AG20443 (cell line): ENCODE measurements at regions not wholly inside any gene's neighbourhood (a gene's known extent, or its start where the extent isn't known, plus 50 kb on each side); places are given as distances from the start of the nearest gene placed in this dataset.

Source experiments
- DNase-seq: peaks from one replicate; pipeline ENCODE4 v3.0.0; 2012; ENCODE audit warnings: low spot score, mixed read lengths

- no peak for DNase-seq
Observed at GRCh38 chr6:14735956-14736486, 509.8 kb upstream of the JARID2 start.

GRCh38 chr6:14736554-14736953 lies 509.3 kb upstream of the JARID2 start:
- DNase-seq, result no peak

DNA sequence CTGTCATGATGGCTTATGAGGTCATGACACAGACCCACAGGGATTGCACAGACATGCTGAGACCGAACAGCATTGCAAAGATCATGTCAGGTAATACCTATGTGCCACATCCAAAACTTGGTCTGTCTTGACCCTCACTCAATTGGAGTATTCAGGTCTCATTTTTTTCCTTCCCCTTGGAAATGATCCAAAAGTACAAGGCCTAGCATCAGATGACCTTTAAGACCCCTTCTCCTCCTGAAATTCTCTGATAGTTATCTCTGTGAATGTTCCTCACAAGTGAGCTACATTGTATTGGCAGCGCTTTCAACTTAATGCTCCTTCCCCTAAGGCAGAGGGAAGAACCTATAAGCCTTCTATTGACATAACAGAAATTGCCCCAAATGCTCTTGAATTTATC lies 507.4 kb upstream of the JARID2 start:
- DNase-seq, result no peak

DNA sequence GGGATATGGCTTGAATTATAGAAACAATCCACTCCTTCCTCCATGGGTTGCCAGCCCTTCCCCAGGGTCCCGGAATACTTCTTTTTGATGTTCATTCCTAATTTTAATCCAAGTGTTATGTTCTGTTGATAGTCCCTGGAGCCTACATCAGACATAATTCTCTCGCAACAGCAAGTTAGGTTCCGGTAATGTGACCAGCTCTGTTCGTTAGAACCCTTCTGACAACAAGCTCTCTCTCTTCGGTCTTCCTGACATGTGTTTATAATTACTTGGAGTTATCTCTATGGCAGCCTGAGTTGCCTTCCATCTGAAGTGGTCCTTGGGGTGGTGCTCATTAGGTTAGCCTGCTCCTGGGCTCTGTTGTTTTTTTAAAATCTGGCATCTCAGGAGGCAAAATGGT lies 506.9 kb upstream of the JARID2 start:
- DNase-seq, result no peak

DNA sequence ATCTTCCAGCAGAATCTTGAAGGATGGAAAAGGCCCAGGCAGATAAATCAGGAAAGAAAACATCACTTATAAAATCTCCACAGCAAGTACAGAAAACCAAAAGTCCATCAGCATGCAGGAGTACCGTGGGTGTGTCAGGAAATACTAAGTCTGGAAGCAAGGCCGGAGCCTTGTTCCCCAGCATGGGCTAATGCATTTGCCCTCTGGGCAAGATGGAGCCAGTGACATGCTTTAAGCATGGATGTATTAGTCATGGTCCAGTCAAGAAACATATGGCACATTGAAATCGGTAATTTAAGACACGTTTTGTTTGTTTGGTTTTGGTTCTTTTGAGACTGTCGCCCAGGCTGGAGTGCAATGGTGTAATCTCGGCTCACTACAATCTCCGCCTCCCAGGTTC lies 506.0 kb upstream of the JARID2 start:
- DNase-seq, result no peak

DNA sequence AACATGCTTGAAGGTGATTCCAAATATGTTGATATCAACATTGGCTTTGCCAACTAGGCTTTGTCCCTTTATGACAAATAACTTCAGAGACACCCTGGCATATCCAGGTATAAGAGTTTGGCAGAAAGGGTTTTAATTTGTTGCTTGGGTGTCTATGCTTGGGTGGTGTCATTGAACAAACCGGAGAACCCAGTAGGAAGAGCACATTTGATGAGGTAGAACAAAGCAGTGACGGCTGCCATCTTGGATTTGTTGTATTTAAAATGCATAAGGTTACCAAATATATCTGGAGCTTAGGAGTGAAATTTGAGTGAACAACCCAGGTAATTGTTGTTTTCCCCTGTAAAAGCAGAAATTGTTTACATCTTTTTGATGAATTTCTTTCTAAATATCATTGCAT lies 503.7 kb upstream of the JARID2 start:
- DNase-seq, result no peak

DNA sequence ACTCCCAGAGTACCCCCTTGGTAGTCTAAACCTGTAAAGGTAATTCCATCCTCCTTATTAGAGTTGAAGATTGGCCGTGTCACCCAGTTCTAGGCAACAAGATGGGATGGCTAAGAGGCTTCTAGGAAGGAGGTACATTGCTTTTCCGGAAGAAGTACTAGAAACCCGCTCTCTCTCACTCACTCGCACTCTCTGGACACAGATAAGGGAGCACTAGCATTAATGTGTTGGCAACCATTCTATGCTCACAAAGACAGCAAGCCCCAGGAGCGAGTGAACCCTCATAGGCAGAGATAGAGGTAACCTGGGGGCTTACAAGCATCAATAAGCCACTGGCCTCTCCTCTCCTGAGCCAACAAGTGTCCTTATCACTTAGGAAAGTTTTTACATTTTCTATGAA lies 503.2 kb upstream of the JARID2 start:
- no peak for DNase-seq

DNA sequence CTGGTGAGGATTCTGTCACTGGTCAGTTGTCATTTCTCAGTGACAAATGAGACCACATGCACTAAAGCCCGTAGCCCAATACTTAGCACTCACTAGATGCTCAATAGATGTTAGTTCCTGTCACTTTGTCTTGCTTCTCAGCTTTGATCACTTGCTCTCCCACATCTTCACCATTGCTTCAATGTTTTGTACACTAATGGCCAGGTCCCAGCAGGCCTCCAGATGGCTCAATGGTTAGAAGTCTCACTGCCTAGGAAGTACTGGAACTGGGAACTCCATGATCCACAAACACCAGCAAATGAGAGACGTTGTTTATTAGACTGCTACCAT lies 502.8 kb upstream of the JARID2 start:
- peak; percentile 73 for DNase-seq

DNA sequence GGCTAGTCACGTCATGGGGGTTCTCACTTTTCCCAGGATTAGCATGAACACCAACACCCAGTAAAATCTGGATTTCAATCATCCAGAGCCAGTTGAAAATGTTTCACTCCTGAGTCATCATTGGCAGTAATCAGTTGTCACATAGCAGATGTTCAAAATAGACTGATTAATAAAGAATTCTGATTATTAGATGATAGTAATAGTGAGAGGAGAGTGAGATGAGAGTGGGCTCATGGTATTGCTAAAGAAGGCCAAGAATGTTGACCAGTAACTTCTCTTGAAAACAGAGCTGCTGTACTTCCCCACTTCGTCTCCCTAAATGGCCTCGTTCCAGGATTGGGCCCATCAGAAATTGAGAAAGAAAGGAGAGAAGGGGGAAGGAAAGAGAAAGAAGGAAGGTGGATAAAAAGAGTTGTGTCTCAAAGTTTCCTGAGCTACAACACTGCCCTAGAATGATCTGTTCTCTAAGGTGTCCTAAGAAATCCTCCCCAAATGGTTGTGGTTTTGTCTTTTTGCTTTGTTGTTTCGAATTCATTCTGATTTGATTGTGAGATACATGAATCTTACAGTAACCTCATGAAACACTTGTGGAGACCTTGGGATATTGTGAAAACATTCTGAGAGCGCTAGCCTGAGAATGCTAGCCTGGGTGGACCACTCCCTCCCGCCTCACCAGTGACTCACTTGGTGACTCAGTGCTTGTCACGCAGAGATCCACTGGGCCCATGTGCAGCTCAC lies 502.2 kb upstream of the JARID2 start:
- peak; percentile 89 for DNase-seq

DNA sequence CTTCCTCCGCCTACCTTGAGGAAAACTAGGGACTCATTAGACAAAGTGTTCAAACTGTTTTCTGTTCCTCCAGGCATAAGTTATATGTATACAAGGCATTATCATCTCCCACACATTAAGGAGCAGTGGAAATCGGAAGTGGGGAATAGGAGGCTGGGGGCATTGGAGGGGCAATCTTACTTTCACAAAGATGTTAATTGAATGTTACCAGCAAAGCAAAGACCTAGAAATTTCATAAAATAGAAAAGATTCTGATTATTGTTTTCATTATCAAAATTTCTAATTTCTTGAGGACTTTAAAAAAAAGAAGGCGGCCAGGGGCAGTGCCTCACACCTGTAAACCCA lies 501.7 kb upstream of the JARID2 start:
- no peak for DNase-seq

DNA sequence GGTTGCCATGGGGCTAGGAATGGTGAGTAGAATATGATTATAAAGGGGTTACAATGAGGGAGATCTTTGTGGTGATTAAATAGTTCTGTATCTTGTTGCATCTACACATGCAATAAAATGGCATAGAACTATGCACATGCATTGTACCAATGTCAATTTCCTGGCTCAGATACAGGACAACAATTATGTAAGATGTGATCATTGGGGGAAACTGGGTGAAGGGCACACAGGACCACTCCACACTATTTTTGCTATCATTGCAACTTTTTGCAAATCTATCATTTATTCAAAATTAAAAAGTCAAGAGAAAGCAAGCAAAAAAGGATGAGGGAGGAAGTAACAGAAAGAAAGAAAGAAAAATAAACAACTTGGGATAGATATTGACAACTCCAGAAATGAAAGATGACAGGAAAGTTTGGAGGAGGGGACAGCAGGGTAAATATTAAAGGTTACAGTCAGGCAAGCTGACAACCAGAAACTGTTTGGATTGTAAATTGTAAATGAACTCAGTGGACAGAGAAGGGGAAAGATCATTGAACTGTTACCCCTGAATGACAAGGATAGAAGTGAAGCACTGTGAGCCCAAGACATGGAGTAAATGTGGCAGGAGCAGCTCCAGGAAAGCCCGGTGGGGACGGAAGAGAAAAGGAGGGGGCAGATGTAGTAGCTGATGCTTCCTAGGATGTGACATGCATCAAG lies 499.6 kb upstream of the JARID2 start:
- DNase-seq, result no peak

GRCh38 chr6:14747881-14748520 lies 497.9 kb upstream of the JARID2 start:
- peak; percentile 73 for DNase-seq

- DNase-seq, result no peak
Observed at GRCh38 chr6:14748679-14749078, 497.2 kb upstream of the JARID2 start.

- no peak for DNase-seq
Observed at GRCh38 chr6:14750059-14750661, 495.7 kb upstream of the JARID2 start.

- no peak for DNase-seq
Observed at GRCh38 chr6:14751645-14752175, 494.2 kb upstream of the JARID2 start.

DNA sequence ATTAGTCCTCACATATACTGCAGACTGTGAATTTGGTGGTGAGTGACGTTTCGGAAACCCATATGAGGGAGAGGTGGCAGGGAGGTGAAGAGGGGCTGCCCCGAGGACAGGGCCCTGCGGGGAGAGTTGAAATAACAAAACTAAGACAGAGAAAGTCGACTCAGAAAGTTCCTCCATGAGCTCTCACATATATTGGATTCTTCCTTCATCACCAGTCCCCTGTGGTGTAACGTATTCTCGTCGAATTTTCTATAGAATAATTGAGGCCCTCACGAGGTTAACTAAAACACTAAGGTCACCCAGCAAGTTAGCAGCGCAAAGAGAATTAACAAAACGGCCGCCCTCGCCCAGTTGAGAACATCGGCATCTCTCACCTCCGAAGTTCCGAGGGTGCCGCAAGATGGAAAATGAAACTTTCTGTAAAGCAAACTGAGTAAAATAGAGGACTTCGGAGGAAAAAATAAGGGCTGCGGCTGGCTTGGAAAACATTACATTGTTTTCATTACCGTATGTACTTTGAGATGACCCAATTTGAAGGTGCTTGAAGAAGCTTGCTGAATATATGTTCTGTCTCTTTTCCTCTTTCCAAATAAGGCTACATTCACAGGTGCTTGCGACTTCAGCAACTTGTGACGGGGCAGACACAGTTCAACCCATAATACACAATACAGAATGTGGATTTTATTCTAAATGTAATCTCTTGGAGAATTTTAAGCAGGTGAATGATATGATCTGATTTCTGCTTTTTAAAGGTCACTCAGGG lies 490.9 kb upstream of the JARID2 start:
- DNase-seq, result no peak

DNA sequence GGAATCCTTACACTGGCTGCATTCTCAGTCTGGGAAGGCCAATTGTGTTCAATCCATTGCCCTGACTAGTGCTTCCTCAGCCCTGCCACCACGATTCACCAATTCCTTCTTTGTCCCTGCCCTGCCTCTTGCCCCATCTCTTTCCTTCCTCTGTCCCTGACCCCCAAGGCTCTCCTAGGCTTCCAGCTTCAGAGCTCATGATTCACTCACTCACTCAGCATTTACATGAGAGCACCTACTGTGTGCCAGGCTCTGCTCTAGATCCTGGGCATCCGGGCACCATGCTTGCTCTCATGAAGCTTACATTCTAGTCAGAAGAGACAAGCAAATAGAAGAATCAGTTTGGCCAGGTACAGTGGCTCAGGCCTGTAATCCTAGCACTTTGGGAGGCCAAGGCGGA lies 489.5 kb upstream of the JARID2 start:
- no peak for DNase-seq

DNA sequence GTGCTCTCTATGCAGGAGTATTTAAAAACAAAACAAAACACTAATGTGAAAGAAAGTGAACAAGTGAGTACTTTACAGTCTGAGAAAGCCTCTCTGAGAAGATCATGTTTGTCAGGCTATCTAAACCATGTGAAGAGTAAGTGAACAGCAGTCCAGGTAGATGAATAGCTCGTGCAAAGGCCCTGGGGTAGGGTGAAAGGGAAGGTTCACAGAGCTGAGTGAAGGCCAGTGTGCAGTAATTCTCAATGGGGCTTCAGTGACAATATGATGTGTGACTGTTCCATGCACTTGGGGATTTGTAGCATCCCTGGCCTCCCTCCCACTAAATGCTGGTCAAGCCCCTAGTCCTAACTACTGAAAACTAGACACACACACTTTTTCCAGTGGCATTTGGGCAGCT lies 488.9 kb upstream of the JARID2 start:
- no peak for DNase-seq

DNA sequence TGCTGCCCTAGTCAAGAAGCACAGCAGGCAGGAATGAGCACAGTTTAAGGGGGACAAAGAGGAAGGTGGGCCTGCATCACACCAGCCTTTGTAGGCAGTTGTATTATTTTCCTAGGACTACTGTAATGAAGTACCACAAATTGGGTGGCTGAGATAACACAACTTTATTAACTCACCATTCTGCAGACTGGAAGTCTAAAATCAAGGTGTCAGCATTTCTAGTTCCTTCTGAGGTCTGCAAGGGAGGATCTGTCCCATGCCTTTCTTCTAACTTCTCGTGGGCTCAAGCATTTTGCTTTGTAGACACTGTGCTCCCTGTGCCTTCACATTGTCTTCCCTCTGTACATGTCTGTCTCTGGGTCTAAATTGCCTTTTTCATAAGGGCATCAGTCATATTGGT lies 488.5 kb upstream of the JARID2 start:
- no peak for DNase-seq

GRCh38 chr6:14758421-14759081 lies 487.3 kb upstream of the JARID2 start:
- no peak for DNase-seq

GRCh38 chr6:14759976-14760672 lies 485.7 kb upstream of the JARID2 start:
- DNase-seq, result no peak
